ENCODE measurements at regions not wholly inside any gene's neighbourhood (a gene's known extent, or its start where the extent isn't known, plus 50 kb on each side); places are given as distances from the start of the nearest gene placed in this dataset.

- no peaks in the 10 kb centered on the region for H3K4me1 ChIP-seq
- H3K36me3 ChIP-seq: no peaks in the 10 kb centered on the region
- no peak for ATAC-seq (ENCODE audit: low FRiP score in 2 of 2)
- H3K4me3 ChIP-seq: no peak overlapping the region
- DNase-seq: no peak
- H3K27ac ChIP-seq: no peak overlapping the region
- no peaks in the 10 kb centered on the region for H3K27me3 ChIP-seq
- peaks cover 0 to 13% (median 0%) of the 10 kb centered on the region in 4 donors for H3K9me3 ChIP-seq
- TF ChIP-seq POLR2AphosphoS5 (IDR thresholded peaks at IDR 0.05) (no peak), CTCF (IDR thresholded peaks at IDR 0.05) (no peak), POLR2A (IDR thresholded peaks at IDR 0.05) (no peak), EP300 (IDR thresholded peaks at IDR 0.05) (no peak)
Measured at GRCh38 chr2:19457809-19458208, 99.4 kb upstream of the OSR1 start.

- H3K4me3 ChIP-seq: no peak overlapping the region
- ATAC-seq (ENCODE audit: low FRiP score in 2 of 2): no peak
- TF ChIP-seq POLR2A (IDR thresholded peaks at IDR 0.05): no peak
- no peak for TF ChIP-seq CTCF (IDR thresholded peaks at IDR 0.05)
- TF ChIP-seq EP300 (IDR thresholded peaks at IDR 0.05): no peak
- no peak for TF ChIP-seq POLR2AphosphoS5 (IDR thresholded peaks at IDR 0.05)
- DNase-seq: no peak
- WGBS, 2 donors: 56 to 63% methylated on average over 1 of the region's 1 CpG
- H3K27me3 ChIP-seq: no peaks in the 10 kb centered on the region
- H3K4me1 ChIP-seq: no peaks in the 10 kb centered on the region
- H3K36me3 ChIP-seq: no peaks in the 10 kb centered on the region
- H3K27ac ChIP-seq: no peak overlapping the region
- peaks cover 0 to 13% (median 0%) of the 10 kb centered on the region in 4 donors for H3K9me3 ChIP-seq
Measured at GRCh38 chr2:19456705-19457309, 98.4 kb upstream of the OSR1 start.

GRCh38 chr2:19454125-19454524, 95.7 kb upstream of the OSR1 start:
- H3K4me3 ChIP-seq: no peak overlapping the region
- ATAC-seq (ENCODE audit: low FRiP score in 2 of 2) (no peak), DNase-seq (no peak)
- no peaks in the 10 kb centered on the region for H3K27me3 ChIP-seq
- H3K9me3 ChIP-seq: peaks cover 0 to 13% (median 0%) of the 10 kb centered on the region in 4 donors
- no peaks in the 10 kb centered on the region for H3K36me3 ChIP-seq
- TF ChIP-seq POLR2AphosphoS5 (IDR thresholded peaks at IDR 0.05) (no peak), POLR2A (IDR thresholded peaks at IDR 0.05) (no peak), CTCF (IDR thresholded peaks at IDR 0.05) (no peak), EP300 (IDR thresholded peaks at IDR 0.05) (no peak)
- H3K27ac ChIP-seq: no peak overlapping the region
- 98 to 100% methylated on average over 2 of the region's 2 CpGs for WGBS, 2 donors
- no peaks in the 10 kb centered on the region for H3K4me1 ChIP-seq

GRCh38 chr2:19442731-19443130, 84.3 kb upstream of the OSR1 start:
- Histone ChIP-seq H3K9me3 (no peaks in the 10 kb centered on the region), H3K27me3 (no peaks in the 10 kb centered on the region), H3K27ac (no peak overlapping the region), H3K4me3 (no peak overlapping the region), H3K4me1 (no peaks in the 10 kb centered on the region), H3K36me3 (no peaks in the 10 kb centered on the region)
- DNase-seq (no peak), ATAC-seq (ENCODE audit: low FRiP score in 2 of 2) (no peak)
- WGBS, 2 donors: 82 to 90% methylated on average over 3 of the region's 3 CpGs
- TF ChIP-seq POLR2A (IDR thresholded peaks at IDR 0.05) (no peak), POLR2AphosphoS5 (IDR thresholded peaks at IDR 0.05) (no peak)

- no peaks in the 10 kb centered on the region for H3K36me3 ChIP-seq
- 62 to 65% methylated on average over 2 of the region's 2 CpGs for WGBS, 2 donors
- no peaks in the 10 kb centered on the region for H3K27me3 ChIP-seq
- peak; percentile 11 to 19 for ATAC-seq (ENCODE audit: low FRiP score in 2 of 2)
- H3K27ac ChIP-seq: no peak overlapping the region
- no peak for TF ChIP-seq CTCF (IDR thresholded peaks at IDR 0.05)
- TF ChIP-seq EP300 (IDR thresholded peaks at IDR 0.05): no peak
- TF ChIP-seq POLR2A (IDR thresholded peaks at IDR 0.05): no peak
- TF ChIP-seq POLR2AphosphoS5 (IDR thresholded peaks at IDR 0.05): no peak
- H3K9me3 ChIP-seq: no peaks in the 10 kb centered on the region
- no peak for DNase-seq
- H3K4me1 ChIP-seq: no peaks in the 10 kb centered on the region
- no peak overlapping the region for H3K4me3 ChIP-seq
Measured at GRCh38 chr2:19439081-19439480, 80.7 kb upstream of the OSR1 start.

Data from upper lobe of left lung (tissue), 6 donors.